ENCODE measurements at regions not wholly inside any gene's neighbourhood (a gene's known extent, or its start where the extent isn't known, plus 50 kb on each side); places are given as distances from the start of the nearest gene placed in this dataset.

- Histone ChIP-seq H3K4me3 (ENCODE audit: insufficient read depth, low read depth, low read length) (no peak overlapping the region), H4K8ac (ENCODE audit: low read depth in 2 of 2, low read length in 2 of 2) (no peak overlapping the region), H2AFZ (replicated peaks; ENCODE audit: low read length, poor library complexity) (no peak overlapping the region), H3K4ac (ENCODE audit: low read depth, low read length) (no peak overlapping the region), H2BK20ac (ENCODE audit: low read depth, low read length) (no peak overlapping the region), H3K9ac (ENCODE audit: low read depth, low read length) (no peak overlapping the region), H3K27me3 (ENCODE audit: control insufficient read depth, insufficient read depth, low read length) (no peaks in the 10 kb centered on the region), H2AK5ac (ENCODE audit: low read depth, low read length) (no peak overlapping the region), H3K18ac (ENCODE audit: low read depth, low read length) (no peak overlapping the region), H2BK120ac (ENCODE audit: low read depth, low read length) (no peak overlapping the region), H3K36me3 (ENCODE audit: control insufficient read depth, insufficient read depth, low read length) (no peaks in the 10 kb centered on the region), H2BK15ac (ENCODE audit: low read depth, low read length) (no peak overlapping the region), H3K9me3 (ENCODE audit: control insufficient read depth, insufficient read depth, low read length) (no peaks in the 10 kb centered on the region), H4K91ac (ENCODE audit: insufficient read depth, low read depth, low read length) (no peak overlapping the region), H3K4me2 (ENCODE audit: low read depth, low read length) (no peak overlapping the region), H3K9me1 (ENCODE audit: insufficient read depth, low read length) (no peaks in the 10 kb centered on the region), H3K79me1 (ENCODE audit: low read depth in 1 of 2, low read length in 2 of 2) (no peaks in the 10 kb centered on the region), H3K14ac (replicated peaks; ENCODE audit: low read depth, low read length) (no peak overlapping the region), H4K20me1 (ENCODE audit: insufficient read depth, low read length) (no peaks in the 10 kb centered on the region), H3K4me1 (ENCODE audit: control insufficient read depth, insufficient read depth, low read length) (no peaks in the 10 kb centered on the region), H3K27ac (ENCODE audit: insufficient read depth, low read length) (no peak overlapping the region), H4K5ac (ENCODE audit: low read depth, low read length) (no peak overlapping the region), H2BK5ac (ENCODE audit: low read depth, low read length, poor library complexity, severe bottlenecking) (no peak overlapping the region), H3K56ac (ENCODE audit: extremely low read depth, insufficient read depth, low read length) (no peak overlapping the region), H2AK9ac (replicated peaks; ENCODE audit: low read depth, low read length, poor library complexity) (no peak overlapping the region), H3K23ac (ENCODE audit: low read depth, low read length) (no peak overlapping the region)
- ChIA-PET POLR2A (ENCODE audit: unreplicated experiment) (no interaction called here), CTCF (no interaction called here)
- ATAC-seq (ENCODE audit: low read depth) (no peak), DNase-seq (no peak)
- in situ Hi-C loops (cut with MboI; ENCODE audit: low sequenced_read_pairs) (no loop called here), intact Hi-C loops (cut with micrococcal nuclease) (no loop called here), dilution Hi-C loops (cut with HindIII; ENCODE audit: low sequenced_read_pairs, unreplicated experiment) (no loop called here)
- WGBS, 2 experiments (ENCODE audit: extremely low coverage in 2 of 2, insufficient read length in 1 of 2) = no CpG with 5 or more reads among the region's 2 CpGs
- BruUV-seq (replicated peaks) = no TSS peak
- no peak for TF ChIP-seq NFE2L2 (IDR thresholded peaks at IDR 0.05; ENCODE audit: low read depth, low read length)
- no peak for TF ChIP-seq ELK1 (IDR thresholded peaks at IDR 0.05; ENCODE audit: borderline replicate concordance, low read depth, low read length)
- no peak for TF ChIP-seq SMC3 (IDR thresholded peaks at IDR 0.05; ENCODE audit: low read depth, low read length)
- no peak for TF ChIP-seq RAD21 (IDR thresholded peaks at IDR 0.05; ENCODE audit: low read length)
- no peak for TF ChIP-seq MXI1 (IDR thresholded peaks at IDR 0.05; ENCODE audit: borderline replicate concordance, low read depth, low read length)
- no peak for TF ChIP-seq MAZ (IDR thresholded peaks at IDR 0.05; ENCODE audit: borderline replicate concordance, low read depth, low read length)
- no peak for TF ChIP-seq CEBPB (IDR thresholded peaks at IDR 0.05; ENCODE audit: low read depth, low read length)
Observed at GRCh38 chr19:32201211-32201610, 144.2 kb upstream of the ZNF507 start.

All from IMR-90 (cell line).